Activated CD4-positive, CD25-positive, alpha-beta regulatory T cell treated with anti-CD3 and anti-CD28 coated beads, Interleukin-2, amount 50 U/mL, for 16 hours (primary cell): ENCODE measurements at regions not wholly inside any gene's neighbourhood (a gene's known extent, or its start where the extent isn't known, plus 50 kb on each side); places are given as distances from the start of the nearest gene placed in this dataset.

ENCODE experiments used
- DNase-seq: peaks from one replicate; pipeline ENCODE4 v3.0.0-alpha.2; 2020; ENCODE audit warnings: low read depth, low spot score

DNA sequence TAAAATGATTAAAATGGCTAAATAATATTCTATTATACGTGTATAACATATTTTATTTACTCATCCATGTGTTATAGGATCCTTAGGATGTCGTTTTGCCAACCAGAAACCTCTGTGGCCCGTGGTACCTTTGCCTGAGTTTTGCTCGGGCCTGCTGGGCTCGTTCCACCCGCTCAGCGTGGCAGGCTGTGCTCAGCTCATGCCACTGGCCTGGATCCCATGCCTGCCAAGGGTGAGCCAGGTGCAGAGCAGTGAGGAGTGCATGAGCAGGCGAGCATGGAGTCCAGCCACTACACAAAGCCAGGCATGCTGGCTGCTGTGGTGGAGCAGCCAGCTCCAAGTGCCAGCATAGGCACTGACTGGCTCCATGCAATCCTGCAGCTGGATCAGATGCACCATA is 417.2 kb downstream of the TTLL7 start:
- DNase-seq = no peak

DNA sequence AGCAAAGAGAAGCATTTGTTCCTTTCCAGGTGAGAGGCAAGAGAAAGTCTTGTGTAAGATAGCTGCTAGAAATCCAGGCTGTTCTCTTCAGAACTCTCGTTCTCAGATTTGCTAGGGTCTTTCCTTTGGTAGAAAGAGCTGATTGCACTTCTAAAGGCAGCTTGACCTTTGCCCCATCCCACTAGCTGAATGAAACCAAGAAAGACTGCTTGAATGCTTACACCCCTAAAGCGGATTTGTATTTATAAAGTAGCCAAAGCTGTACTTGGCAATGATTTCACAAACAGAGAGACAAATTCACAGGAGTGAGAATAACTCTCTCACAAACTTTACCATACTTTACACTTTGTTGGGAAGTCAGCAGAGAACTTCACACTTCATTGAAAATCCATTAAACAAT is 424.1 kb downstream of the TTLL7 start:
- DNase-seq = no peak

DNA sequence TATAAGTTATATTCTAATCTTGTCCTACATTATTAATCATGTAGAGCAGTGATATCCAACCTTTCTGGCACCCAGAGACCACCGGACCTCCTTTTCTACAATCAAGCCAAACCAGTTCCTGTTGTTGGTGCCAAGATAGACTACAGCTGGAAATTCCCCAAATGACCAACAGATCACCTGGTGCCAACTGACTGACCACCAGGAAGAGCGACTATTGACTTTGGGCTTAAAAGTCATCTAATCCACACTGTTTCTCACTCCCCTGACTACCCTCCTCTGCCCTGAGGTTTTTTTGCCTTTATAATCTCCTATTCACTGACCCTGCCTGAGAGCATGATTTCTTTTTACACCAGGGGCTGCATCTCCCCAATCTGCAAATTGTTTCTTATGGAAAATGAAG is 425.2 kb downstream of the TTLL7 start:
- DNase-seq = no peak

DNA sequence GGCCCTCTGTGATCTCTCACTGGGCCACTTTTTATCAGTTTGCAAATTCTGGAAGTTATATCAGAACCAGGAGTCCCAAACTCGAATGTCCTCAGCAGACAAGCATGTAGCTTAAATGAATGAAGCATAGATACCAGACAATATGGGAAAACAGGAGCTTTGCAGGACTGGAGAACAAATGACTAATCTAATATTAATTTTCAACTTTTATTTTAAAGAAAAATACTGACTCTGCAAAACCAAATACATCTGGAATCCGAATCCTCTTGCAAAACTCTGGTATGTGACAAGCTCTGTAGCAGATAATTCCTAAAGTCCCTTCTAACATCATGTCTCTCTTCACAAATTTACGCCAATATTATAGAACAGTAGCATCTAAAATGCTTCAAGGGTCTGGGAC is 427.4 kb downstream of the TTLL7 start:
- no peak for DNase-seq

DNA sequence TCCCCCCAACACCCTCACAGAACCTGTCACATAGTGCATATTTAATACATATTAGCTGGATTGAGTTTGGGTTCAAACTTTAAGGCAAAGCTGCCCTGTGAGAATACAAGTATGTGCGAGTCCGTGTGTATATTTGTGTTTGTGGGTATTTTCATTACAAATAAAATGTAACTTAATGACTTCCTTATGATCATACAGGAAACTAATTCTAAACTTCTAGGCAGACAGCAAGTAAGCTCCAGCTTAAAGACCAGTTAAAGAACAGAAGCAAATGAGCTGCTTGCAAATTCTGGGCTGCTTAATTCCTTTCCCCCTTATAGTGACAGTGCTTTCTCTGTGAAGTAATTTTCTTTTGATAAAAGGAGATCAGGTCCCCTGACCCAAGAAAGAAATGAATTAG is 437.6 kb downstream of the TTLL7 start:
- DNase-seq = no peak

DNA sequence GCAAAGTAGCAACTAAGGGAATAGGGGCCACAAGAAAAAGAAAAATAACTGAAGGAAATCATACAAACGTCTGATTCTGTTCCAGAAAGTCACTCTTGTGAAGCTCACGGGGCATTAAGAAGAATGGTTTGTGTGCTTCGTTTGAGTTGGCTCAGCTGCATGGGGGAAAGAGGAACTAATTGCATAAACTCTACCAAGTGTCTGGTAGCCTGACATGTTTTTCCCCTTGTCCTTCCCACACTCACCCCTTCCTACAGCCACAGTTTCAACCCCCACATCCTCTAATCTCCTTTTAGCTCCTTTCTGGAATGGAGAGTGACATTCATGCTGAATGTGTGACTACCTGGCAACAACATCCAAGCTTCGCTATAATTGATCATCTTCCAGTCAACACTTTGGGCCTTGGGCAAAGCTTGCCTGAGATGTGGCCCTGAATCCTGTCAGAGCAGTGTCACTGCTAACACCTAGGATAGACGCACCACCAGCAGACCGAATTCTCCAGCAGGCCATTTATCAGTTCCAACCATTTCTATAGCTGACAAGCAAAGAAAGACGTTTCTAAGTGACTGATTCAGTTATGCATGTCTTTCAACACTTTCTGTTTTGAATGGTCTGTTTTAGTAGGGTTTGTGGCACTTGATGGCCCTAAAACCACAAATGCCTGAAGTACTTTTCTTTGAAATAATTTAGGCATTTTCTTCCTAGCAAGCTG is 439.6 kb downstream of the TTLL7 start:
- no peak for DNase-seq

DNA sequence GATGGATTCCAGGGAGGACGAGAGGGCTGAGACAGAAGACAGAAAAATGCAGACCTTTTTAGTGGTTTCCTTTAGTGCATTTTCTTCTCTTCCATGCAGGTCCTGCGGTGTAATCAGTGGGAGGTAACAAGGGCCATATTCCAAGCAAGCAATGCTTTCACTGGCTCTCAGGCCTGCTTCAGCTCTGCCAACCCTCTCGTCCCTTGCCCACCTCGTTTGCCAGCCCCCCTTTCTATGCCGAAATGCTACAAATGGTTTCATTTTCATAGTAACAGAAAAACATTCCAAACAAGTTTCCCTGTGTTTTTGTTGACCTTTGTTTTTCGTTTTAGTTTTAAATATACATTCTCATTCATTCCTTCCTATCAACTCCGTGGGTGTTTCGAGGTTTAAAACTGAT is 443.1 kb downstream of the TTLL7 start:
- DNase-seq = no peak

DNA sequence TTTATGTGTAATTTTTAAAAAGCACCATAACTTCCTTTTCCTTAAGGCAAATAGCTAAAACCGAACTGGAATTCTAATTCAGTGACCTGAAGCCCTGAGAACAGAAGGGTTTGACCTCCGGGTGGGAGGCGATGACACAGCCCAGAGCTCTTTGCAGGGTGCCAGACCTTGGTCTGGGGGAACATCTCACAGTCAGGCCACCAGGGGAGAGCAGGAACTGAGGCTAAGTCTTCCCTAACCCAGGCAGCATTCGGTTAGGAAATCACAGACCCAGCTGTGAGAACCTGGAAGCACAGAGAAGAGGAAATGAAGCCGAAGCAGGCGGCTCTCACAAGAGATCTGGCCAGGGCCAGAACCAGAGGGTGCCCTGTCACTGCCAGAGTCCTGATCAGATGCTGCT is 444.8 kb downstream of the TTLL7 start:
- no peak for DNase-seq

DNA sequence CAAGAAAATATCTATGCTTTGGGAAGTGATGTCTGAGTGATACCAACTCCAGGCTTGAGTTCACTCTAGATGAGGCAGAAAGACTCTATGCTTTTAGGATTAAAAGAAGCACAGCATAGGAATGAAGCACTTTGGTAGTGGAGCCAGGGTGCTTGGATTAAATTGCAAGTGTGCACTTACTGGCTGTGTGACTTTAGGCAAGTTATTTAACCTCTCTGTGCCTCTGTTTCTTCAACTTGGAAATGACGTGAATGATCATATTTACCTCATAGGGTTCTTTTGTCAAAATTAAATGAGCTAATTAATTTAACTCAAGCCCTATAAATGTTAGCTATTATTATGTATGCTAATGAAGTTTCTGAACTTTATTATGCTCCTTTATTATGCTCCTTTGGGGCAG is 446.1 kb downstream of the TTLL7 start:
- no peak for DNase-seq

DNA sequence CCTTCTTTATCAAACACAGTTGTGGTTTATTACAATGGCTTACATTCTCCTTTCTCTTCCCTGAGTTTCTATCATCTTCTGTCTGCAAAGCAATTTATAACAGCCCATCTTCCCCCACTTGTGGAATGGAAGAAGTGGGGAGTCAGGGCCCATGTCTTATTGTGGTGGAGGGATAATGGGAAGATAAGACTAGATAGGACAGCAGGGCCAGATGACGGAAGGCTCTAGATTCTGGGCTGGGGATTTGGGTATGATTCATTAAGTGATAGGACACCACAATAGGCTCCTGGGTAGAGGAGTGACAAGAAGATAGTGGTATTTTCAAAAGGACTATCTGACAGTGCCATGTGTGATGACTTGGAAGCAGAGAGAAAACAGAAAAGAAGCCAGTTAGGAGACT is 450.6 kb downstream of the TTLL7 start:
- no peak for DNase-seq

DNA sequence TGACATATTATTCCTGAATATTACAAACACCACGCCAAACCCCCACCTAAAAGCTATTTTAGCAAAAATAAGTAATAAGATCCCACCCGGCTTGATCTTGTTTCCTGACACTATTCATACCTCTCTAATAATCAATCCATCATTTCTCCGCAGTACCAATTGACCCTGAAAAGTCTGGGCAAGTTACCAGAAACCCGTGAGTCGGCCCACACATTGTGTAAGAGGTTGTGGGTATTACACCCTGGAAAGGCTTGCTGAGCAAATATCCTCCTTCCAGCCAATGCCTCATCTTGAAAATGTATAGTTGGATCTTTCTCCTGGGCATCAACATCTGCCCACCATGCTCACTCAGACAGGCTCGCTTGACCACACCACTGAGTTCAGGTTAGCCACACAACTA is 451.0 kb downstream of the TTLL7 start:
- no peak for DNase-seq

DNA sequence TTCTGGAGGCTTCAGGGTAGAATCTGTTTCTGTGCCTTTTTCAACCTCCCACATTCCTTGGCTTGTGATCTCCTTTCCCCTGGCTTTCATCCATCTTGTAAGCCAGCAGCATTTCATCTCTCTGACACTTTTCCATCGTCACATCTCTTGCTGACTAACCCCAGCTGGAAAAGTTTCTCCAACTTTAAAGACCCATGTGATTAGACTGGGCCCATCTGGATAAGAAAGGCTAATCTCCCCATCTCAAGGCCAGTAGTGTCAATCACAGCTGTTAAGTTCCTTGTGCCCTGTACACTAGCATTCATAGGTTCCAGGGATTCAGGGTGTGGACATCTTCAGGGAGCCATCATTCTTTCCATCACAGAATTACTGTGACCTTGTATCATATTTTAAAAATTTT is 452.1 kb downstream of the TTLL7 start:
- DNase-seq = no peak

DNA sequence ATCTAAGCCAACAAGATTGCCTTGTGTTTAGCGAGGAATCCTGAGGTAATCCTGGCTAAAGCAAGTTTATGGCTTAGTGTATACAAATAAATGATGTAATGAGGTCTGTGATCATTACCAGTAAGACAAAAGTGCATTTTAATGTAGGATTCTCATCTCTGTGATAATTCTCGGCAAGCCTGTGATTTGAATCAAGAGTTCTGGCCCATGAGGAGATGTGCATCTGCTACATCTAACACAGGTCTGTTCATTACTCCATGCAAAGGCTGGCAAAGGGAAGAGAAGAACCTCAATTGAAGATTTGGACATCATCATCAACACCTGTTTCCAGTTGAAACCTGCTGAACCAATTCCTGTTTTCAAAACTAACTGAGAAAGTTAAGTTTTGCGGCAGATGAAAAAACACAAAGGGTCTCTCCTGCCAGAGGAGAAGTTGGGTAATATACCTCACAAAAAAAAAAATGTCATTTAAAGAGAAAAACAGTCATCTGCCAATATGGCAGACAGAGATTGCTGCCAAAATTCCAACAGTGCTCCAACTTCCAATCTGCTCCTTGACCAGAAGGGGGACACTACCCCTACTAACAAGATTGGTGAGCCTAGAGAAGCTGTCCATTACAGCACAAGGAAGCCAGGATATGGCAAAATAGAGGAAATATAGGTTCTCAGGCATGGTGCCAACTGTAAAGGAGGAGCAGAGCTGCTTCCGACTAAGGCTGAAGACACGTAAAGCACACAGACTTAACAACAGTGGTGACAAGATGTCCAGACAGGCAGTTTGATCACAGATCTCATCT is 453.7 kb downstream of the TTLL7 start:
- DNase-seq = no peak

DNA sequence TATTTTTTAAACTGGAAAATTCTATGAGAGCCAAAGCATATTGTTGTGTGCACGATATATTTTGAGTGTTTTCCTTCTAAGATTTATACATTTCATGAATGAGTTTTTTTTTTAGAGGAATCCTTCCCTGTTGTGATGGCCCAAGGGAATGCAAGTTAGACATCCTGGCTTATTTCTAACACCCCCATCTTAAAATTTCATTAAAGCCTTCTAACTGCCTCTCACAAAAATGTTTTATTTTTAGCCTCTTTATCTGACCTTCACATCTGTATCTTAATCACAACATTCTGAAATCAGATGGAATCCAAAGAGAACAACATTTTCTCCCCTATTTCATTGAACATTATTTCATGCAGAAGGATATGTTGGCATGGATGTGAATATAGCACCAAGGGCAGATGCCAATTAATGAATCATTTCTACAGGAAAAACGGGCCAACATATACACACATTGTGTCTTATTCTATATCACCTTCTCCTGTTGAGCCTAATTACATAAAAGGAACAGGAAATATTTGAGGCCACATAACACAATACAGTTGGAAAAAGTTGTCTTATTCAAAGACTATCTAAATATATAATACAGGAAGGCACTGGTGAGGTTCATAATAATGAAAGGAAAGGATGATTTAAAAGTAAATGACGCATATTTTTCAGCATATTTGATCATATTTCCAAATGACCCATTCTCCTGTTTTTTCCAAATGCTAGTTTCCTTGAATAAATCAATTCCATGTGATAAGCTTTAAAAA is 455.5 kb downstream of the TTLL7 start:
- DNase-seq = no peak

DNA sequence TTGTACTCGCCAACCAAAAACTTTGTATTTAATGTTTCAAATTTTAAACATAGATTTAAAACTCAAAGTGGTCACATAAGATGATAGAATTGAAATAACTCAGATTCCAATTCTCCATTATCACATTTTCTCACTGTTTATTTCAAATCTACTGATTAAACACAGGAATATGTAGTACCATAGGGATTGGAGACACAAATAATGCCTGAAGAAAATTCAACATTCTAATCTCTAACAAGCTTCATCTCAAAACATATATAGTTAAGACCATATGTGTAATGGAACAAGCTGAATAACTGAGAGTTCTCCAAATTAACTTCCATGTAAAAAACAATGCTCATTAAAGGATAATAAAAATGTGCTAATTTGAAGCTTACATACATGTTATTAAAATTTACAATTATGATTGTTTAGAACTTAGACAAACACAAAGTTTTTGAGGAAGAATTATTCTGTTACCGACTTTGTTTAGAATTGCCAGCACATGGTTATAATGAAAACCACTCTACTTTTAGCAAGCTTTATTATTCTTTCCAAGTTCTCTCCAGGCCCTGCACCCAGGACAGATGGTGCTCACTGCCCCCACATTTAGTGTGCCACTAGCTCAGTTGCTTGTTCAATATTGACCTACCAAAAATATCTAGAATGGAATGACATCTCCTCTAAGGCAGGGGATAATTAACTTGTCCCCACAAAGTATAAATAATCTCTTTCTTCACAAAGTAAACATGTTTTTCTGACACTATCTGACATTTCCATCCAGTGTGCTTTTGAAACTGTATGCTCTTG is 467.2 kb downstream of the TTLL7 start:
- DNase-seq = no peak

DNA sequence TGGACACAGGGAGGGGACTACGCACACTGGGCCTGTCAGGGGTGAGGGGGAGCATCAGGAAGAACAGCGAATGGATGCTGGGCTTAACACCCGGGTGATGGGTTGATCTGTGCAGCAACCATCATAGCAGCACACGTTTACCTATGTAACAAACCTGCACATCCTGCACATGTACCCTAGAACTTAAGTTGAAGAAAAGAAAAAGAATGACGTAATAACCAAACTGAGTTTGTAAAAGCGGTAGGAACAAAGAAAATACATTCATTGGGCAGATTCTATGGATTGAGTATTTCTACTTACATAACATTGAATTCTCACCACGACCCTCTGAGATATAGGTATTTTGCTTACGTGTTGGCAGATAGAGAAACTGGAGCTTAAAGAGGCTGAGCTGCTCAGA is 468.4 kb downstream of the TTLL7 start:
- no peak for DNase-seq

DNA sequence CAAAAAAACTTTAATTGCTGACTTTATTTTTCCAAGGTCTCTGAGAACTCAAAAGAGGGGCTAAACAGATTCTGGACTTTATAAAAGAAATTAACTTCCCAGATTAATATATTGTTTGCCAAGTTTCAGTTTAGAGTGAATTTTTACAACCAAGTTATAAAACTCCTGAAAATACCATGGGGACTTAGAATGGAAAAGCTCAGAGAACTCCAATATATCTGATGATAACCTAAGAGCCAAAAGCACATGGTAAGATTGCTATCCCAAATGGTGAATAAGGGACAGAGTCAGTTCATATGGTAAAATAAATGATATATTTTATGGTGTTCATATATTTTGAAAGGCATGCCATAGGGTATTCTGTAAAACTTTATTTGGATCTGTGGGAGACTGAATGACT is 470.9 kb downstream of the TTLL7 start:
- no peak for DNase-seq

DNA sequence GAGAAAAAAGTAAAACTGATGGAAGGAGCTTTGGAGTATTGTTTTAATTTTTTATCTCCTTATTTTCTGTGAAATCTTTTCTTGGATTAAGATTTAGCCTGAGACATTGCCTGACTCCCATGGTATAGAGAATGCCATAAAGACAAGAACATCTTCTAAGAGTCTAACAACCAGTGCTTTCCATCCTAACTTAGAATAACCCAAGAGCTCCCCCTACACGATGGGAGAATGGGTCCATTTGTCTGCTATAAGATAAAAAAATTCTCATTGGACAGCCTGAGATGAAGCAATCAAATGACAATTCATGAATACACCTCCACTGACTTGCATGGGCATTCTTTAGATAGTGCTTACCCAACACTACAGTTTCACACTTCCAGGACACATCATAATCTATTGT is 478.1 kb downstream of the TTLL7 start:
- no peak for DNase-seq

DNA sequence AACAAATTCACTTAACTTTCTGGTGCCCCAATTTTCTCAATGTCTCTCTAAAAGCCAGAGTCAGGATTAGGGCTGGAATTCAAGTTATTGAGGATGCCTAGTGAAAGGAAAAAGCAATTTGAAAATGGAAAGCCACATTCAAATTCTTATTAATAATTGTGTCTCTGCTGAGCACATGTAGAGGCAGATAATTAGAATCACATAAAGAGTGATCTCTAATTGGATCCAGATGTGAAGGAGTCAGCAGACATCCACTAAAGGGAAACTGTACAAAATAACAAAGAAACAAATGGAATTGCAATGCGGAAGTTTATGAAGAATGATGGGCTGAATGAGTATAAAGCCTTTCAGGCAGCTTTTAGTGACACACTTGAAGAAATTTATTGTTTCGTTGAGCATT is 482.6 kb downstream of the TTLL7 start:
- DNase-seq = no peak

DNA sequence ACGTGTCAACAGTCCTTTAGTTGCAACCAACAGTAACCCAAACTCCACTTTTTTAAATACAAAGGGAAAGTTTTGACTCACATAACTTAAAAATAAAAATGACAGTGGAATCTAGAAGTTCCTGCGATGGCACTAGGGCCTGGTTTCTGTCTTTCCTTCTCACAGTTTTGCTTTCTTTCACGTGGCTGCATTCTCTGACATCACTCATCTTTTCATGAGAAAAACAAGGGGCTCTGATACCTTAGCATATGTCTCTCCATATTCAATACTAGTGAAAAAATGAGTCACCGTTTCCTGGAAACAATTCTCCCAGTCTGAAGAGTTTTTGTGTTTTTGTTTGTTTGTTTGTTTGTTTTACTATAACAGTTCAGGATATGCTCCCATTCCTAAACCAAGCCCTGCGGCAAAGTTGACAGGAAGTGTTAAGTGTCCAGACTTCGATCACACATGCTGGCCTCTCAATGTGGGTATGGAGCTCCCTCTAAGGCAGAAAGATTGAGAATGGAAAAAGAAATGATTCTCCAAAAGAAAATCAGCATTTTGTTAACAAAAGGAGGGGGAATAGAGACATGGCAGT is 483.3 kb downstream of the TTLL7 start:
- DNase-seq = no peak

DNA sequence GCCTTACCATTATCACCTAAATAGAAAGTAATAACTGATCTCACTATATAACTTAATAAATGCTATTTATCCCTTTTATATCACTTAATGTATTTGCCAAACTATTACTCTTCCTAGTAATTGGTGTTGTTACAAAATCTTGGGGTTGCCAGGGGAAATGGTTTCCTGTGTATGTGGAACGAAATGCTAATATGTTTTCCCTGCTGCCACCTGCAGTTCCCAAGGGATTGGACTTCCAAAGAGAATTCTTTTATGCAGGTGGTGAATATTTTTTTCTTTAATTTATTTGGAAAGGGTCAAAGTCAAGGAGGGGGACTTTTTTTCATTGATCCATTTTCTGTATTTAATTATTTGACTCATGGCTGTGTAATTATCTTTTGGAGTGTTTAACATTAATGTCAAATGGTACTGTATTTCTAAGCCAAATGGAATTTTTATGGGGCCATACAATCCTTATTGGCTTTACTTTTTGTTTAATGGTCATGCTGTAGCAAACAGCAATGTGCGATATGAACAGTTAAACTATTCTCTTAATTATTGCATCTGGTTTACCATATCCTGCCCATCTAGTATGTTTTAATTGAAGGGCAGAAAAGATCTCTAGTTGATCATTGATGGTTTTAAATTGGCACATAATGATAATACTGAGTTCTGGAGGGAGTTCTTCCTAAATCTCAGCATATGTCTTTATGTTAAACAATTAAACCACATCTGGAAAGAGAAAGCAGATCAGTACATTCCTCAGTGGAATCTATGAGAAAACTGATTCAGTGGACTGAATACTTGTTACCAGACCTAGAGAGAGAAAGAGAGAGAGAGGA is 486.3 kb downstream of the TTLL7 start:
- no peak for DNase-seq
